ENCODE measurements at regions not wholly inside any gene's neighbourhood (a gene's known extent, or its start where the extent isn't known, plus 50 kb on each side); places are given as distances from the start of the nearest gene placed in this dataset.

- TF ChIP-seq, protein P1, sequence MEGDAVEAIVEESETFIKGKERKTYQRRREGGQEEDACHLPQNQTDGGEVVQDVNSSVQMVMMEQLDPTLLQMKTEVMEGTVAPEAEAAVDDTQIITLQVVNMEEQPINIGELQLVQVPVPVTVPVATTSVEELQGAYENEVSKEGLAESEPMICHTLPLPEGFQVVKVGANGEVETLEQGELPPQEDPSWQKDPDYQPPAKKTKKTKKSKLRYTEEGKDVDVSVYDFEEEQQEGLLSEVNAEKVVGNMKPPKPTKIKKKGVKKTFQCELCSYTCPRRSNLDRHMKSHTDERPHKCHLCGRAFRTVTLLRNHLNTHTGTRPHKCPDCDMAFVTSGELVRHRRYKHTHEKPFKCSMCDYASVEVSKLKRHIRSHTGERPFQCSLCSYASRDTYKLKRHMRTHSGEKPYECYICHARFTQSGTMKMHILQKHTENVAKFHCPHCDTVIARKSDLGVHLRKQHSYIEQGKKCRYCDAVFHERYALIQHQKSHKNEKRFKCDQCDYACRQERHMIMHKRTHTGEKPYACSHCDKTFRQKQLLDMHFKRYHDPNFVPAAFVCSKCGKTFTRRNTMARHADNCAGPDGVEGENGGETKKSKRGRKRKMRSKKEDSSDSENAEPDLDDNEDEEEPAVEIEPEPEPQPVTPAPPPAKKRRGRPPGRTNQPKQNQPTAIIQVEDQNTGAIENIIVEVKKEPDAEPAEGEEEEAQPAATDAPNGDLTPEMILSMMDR (conservative IDR thresholded peaks at IDR 0.05; ENCODE audit: low read length): no peak
- TF ChIP-seq EZH2phosphoT487 (IDR thresholded peaks at IDR 0.05; ENCODE audit: borderline replicate concordance, low read depth, low read length): no peak
Observed at GRCh38 chr13:73832825-73833224, 301.4 kb downstream of the KLF12 start.
